A549 (cell line): ENCODE measurements at regions not wholly inside any gene's neighbourhood (a gene's known extent, or its start where the extent isn't known, plus 50 kb on each side); places are given as distances from the start of the nearest gene placed in this dataset.

Experiments
- ATAC-seq, 2 experiments: fragments of 200-7000 bp in 1 of 2; fragments of >200 bp in 1 of 2; cut with Nextera tagmentation in 1 of 2; cut with Tn5 transposase in 1 of 2; 3 replicates each; pipeline versions ENCODE4 v1.8.0 to v1.9.1; 2018 to 2020; ENCODE audit warnings: mild to moderate bottlenecking in 1 of 2, moderate library complexity in 1 of 2
- CTCF ChIA-PET: fragments of 300-600 bp; sonication (Branson Sonifier 250); formaldehyde crosslinking; extraction: SDS; loops from one replicate; lab custom pipeline; 2021; ENCODE audit warnings: antibody characterized with exemption, inconsistent platforms; lab: Yijun Ruan, JAX
- POLR2A ChIA-PET: fragments of 350-600 bp; formaldehyde crosslinking; extraction: SDS; loops from one replicate; lab custom pipeline; 2021; ENCODE audit warnings: antibody characterized with exemption, inconsistent platforms; lab: Yijun Ruan, JAX
- DNase-seq, 2 experiments: peaks; one replicate each; pipeline versions ENCODE4 v3.0.0 to v3.0.0-alpha.2; 2011 to 2016; ENCODE audit warnings: low read depth in 1 of 2, low spot score in 1 of 2
- FAIRE-seq: peaks from 2 replicates; lab custom pipeline; 2011; peaks lifted over from hg19 to GRCh38; lab: Jason Lieb, UNC
- H3K27ac ChIP-seq, 2 experiments: fragments of >200 bp; sonication (Bioruptor Twin); formaldehyde crosslinking; 3 replicates each; pipeline ENCODE4 v1.5.1; 2016 to 2017
- H3K4me1 ChIP-seq: fragments of >200 bp; sonication (Bioruptor Twin); formaldehyde crosslinking; 3 replicates; pipeline ENCODE4 v1.6.1; 2016
- H3K4me2 ChIP-seq: fragments of >200 bp; sonication (Bioruptor Twin); formaldehyde crosslinking; 3 replicates; pipeline ENCODE4 v1.6.1; 2016
- H3K4me3 ChIP-seq: fragments of >200 bp; sonication (Bioruptor Twin); formaldehyde crosslinking; 3 replicates; pipeline ENCODE4 v1.5.1; 2016
- H3K9me3 ChIP-seq: fragments of >200 bp; sonication (Bioruptor Twin); formaldehyde crosslinking; 3 replicates; pipeline ENCODE4 v1.6.1; 2016
- ATOH8 ChIP-seq: fragments of 250-450 bp; sonication (Bioruptor Pico); IDR thresholded peaks from 2 replicates; pipeline ENCODE4 v1.5.0; 2020; ENCODE audit warnings: low read depth, mild to moderate bottlenecking, moderate library complexity
- CBX2 ChIP-seq: fragments of 200-600 bp; sonication (generic); IDR thresholded peaks from 2 replicates; pipeline ENCODE4 v1.6.1; 2016; ENCODE audit warnings: low read depth, mild to moderate bottlenecking, borderline replicate concordance
- ELK1 ChIP-seq: fragments of 150-350 bp; IDR thresholded peaks from 2 replicates; pipeline ENCODE4 v1.6.1; 2014; ENCODE audit warnings: low read depth, mild to moderate bottlenecking, low read length
- ESRRA ChIP-seq: fragments of 150-350 bp; IDR thresholded peaks from 2 replicates; pipeline ENCODE4 v1.6.1; 2014; ENCODE audit warnings: mild to moderate bottlenecking, low read length, borderline replicate concordance
- HOXB13 ChIP-seq: fragments of 250-450 bp; sonication (Bioruptor Pico); IDR thresholded peaks from 2 replicates; pipeline ENCODE4 v1.5.0; 2020; ENCODE audit warnings: low read depth, mild to moderate bottlenecking, moderate library complexity
- JUN ChIP-seq, 2 experiments: fragments of >200 bp; sonication (Bioruptor Twin); formaldehyde crosslinking; IDR thresholded peaks; 2 replicates in 1 of 2; 3 replicates in 1 of 2; pipeline ENCODE4 v1.6.1; 2016 to 2017
- KDM1A ChIP-seq: fragments of 200-600 bp; sonication (generic); IDR thresholded peaks from 2 replicates; pipeline ENCODE4 v1.6.1; 2016; ENCODE audit warnings: low read depth, mild to moderate bottlenecking
- MAZ ChIP-seq: fragments of 150-350 bp; IDR thresholded peaks from 2 replicates; pipeline ENCODE4 v1.6.1; 2014; ENCODE audit warnings: antibody characterized with exemption, low read depth, low read length, borderline replicate concordance
- MYC ChIP-seq: IDR thresholded peaks from 2 replicates; pipeline ENCODE4 v1.6.1; 2012; ENCODE audit warnings: mild to moderate bottlenecking, inconsistent platforms, low read length, improper control_type of control experiment, borderline replicate concordance
- POLR2A ChIP-seq: IDR thresholded peaks from 2 replicates; pipeline ENCODE4 v1.6.1; 2012; ENCODE audit warnings: mild to moderate bottlenecking, low read length
- RARB ChIP-seq: fragments of 250-450 bp; sonication (Bioruptor Pico); IDR thresholded peaks from 2 replicates; pipeline ENCODE4 v1.8.0; 2021; ENCODE audit warnings: mild to moderate bottlenecking, moderate library complexity
- SMC3 ChIP-seq: fragments of >200 bp; sonication (Bioruptor Twin); formaldehyde crosslinking; IDR thresholded peaks from 3 replicates; pipeline ENCODE4 v1.6.1; 2018; ENCODE audit warnings: inconsistent platforms
- ZC3H11A ChIP-seq: fragments of 450-650 bp; IDR thresholded peaks from 2 replicates; pipeline ENCODE4 v1.6.1; 2014; ENCODE audit warnings: antibody characterized with exemption, mild to moderate bottlenecking
- ZNF302 ChIP-seq: fragments of 250-450 bp; sonication (Bioruptor Pico); IDR thresholded peaks from 2 replicates; pipeline ENCODE4 v1.9.0; 2021; ENCODE audit warnings: inconsistent platforms, mild to moderate bottlenecking, moderate library complexity
- WGBS: methylation state at CpG from one replicate; pipeline ENCODE4 v1.1.6; 2017; ENCODE audit errors: missing lambda C conversion rate; 5-methylcytosine and 5-hydroxymethylcytosine counted together
- TF ChIP-seq, protein P1 (sequence below): IDR thresholded peaks from 2 replicates; pipeline ENCODE4 v1.6.1; 2012
- TF ChIP-seq, protein P2 (sequence below): fragments of >200 bp; sonication (Bioruptor Twin); formaldehyde crosslinking; IDR thresholded peaks from 3 replicates; pipeline ENCODE4 v1.5.1; 2016
- TF ChIP-seq, protein P3 (sequence below): fragments of 200-600 bp; sonication (generic); IDR thresholded peaks from 2 replicates; pipeline ENCODE4 v1.6.1; 2016; ENCODE audit warnings: antibody characterized with exemption, mild to moderate bottlenecking, moderate library complexity

GRCh38 chr1:222390181-222390580, 157.7 kb downstream of the HHIPL2 start:
- DNase-seq (no peak), FAIRE-seq (no peak), ATAC-seq (no peak)
- WGBS: 21% methylated on average over 2 of the region's 2 CpGs
- Histone ChIP-seq H3K27ac (no peak overlapping the region), H3K4me2 (no peak overlapping the region), H3K4me3 (no peak overlapping the region), H3K9me3 (no peaks in the 10 kb centered on the region), H3K4me1 (no peaks in the 10 kb centered on the region)
- CTCF ChIA-PET: no interaction called here
- TF ChIP-seq SMC3 (no peak), ATOH8 (no peak)
- POLR2A ChIA-PET: no interaction called here

GRCh38 chr1:222387007-222387814, 160.7 kb downstream of the HHIPL2 start:
- H3K4me2 ChIP-seq: no peak overlapping the region
- H3K27ac ChIP-seq: no peak overlapping the region
- FAIRE-seq: no peak
- TF ChIP-seq HOXB13 (no peak), ZC3H11A (no peak), ESRRA (no peak), KDM1A (no peak), POLR2A (no peak), ZNF302 (CRISPR knock-in tag) (no peak), MYC (no peak), RARB (CRISPR knock-in tag) (no peak)
- TF ChIP-seq, protein P1, sequence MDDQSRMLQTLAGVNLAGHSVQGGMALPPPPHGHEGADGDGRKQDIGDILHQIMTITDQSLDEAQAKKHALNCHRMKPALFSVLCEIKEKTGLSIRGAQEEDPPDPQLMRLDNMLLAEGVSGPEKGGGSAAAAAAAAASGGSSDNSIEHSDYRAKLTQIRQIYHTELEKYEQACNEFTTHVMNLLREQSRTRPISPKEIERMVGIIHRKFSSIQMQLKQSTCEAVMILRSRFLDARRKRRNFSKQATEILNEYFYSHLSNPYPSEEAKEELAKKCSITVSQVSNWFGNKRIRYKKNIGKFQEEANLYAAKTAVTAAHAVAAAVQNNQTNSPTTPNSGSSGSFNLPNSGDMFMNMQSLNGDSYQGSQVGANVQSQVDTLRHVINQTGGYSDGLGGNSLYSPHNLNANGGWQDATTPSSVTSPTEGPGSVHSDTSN: no peak
- H3K4me3 ChIP-seq: no peak overlapping the region
- H3K4me1 ChIP-seq: no peaks in the 10 kb centered on the region
- ChIA-PET POLR2A (no interaction called here), CTCF (interaction anchor here (1.2 kb wide), 1 partner anchor 952 kb away, joined by 4 read pairs; no protein-coding TSS in a partner anchor)
- DNase-seq: peak in 1 of 2 experiments; percentile 20
- WGBS: 59% methylated on average over 8 of the region's 8 CpGs
- ATAC-seq: peak in 1 of 2 experiments; percentile 65; a peak in 3 of 6 replicates
- H3K9me3 ChIP-seq: no peaks in the 10 kb centered on the region

DNA sequence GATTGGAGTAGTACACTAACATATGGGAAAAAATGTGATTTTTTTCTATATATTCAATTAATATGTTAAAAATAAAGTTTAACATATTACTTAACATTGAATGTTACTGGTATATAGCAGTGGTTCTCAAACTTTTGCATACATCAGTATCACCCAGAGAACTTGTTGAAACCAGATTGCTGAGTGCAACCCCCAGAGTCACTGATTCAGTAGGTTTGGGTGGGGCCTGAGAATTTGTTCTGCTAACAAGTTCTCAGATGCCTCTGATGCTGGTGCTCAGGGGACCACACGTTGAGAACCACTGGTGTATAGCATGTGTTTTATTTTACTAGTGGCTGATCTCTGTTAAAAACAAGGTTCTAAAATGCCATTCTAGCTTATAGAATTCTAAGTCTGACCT, 161.9 kb downstream of the HHIPL2 start:
- Histone ChIP-seq H3K4me1 (no peaks in the 10 kb centered on the region), H3K4me2 (no peak overlapping the region), H3K4me3 (no peak overlapping the region), H3K27ac (no peak overlapping the region), H3K9me3 (no peaks in the 10 kb centered on the region)
- no peak for FAIRE-seq
- no peak for ATAC-seq
- no peak for DNase-seq
- CTCF ChIA-PET: no interaction called here
- 5% methylated on average over 1 of the region's 1 CpG for WGBS
- TF ChIP-seq CBX2 (no peak), MAZ (no peak)
- POLR2A ChIA-PET: no interaction called here

- TF ChIP-seq ZNF302 (CRISPR knock-in tag): no peak
- TF ChIP-seq, protein P2, sequence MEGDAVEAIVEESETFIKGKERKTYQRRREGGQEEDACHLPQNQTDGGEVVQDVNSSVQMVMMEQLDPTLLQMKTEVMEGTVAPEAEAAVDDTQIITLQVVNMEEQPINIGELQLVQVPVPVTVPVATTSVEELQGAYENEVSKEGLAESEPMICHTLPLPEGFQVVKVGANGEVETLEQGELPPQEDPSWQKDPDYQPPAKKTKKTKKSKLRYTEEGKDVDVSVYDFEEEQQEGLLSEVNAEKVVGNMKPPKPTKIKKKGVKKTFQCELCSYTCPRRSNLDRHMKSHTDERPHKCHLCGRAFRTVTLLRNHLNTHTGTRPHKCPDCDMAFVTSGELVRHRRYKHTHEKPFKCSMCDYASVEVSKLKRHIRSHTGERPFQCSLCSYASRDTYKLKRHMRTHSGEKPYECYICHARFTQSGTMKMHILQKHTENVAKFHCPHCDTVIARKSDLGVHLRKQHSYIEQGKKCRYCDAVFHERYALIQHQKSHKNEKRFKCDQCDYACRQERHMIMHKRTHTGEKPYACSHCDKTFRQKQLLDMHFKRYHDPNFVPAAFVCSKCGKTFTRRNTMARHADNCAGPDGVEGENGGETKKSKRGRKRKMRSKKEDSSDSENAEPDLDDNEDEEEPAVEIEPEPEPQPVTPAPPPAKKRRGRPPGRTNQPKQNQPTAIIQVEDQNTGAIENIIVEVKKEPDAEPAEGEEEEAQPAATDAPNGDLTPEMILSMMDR: no peak
- TF ChIP-seq KDM1A: no peak
- TF ChIP-seq ZC3H11A: no peak
- TF ChIP-seq ELK1: no peak
- no peak for TF ChIP-seq JUN (IDR thresholded peaks at IDR 0.05)
- TF ChIP-seq, protein P3, sequence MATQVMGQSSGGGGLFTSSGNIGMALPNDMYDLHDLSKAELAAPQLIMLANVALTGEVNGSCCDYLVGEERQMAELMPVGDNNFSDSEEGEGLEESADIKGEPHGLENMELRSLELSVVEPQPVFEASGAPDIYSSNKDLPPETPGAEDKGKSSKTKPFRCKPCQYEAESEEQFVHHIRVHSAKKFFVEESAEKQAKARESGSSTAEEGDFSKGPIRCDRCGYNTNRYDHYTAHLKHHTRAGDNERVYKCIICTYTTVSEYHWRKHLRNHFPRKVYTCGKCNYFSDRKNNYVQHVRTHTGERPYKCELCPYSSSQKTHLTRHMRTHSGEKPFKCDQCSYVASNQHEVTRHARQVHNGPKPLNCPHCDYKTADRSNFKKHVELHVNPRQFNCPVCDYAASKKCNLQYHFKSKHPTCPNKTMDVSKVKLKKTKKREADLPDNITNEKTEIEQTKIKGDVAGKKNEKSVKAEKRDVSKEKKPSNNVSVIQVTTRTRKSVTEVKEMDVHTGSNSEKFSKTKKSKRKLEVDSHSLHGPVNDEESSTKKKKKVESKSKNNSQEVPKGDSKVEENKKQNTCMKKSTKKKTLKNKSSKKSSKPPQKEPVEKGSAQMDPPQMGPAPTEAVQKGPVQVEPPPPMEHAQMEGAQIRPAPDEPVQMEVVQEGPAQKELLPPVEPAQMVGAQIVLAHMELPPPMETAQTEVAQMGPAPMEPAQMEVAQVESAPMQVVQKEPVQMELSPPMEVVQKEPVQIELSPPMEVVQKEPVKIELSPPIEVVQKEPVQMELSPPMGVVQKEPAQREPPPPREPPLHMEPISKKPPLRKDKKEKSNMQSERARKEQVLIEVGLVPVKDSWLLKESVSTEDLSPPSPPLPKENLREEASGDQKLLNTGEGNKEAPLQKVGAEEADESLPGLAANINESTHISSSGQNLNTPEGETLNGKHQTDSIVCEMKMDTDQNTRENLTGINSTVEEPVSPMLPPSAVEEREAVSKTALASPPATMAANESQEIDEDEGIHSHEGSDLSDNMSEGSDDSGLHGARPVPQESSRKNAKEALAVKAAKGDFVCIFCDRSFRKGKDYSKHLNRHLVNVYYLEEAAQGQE: no peak
- DNase-seq (no peak), ATAC-seq (no peak), FAIRE-seq (no peak)
- ChIA-PET POLR2A (no interaction called here), CTCF (no interaction called here)
- no peak overlapping the region for H3K4me3 ChIP-seq
- no peaks in the 10 kb centered on the region for H3K4me1 ChIP-seq
- H3K27ac ChIP-seq: no peak overlapping the region
- no peak overlapping the region for H3K4me2 ChIP-seq
- H3K9me3 ChIP-seq: no peaks in the 10 kb centered on the region
Observed at GRCh38 chr1:222385262-222385661, 162.6 kb downstream of the HHIPL2 start.
